Heart left ventricle (tissue), 13 donors: ENCODE measurements at regions not wholly inside any gene's neighbourhood (a gene's known extent, or its start where the extent isn't known, plus 50 kb on each side); places are given as distances from the start of the nearest gene placed in this dataset.

Source experiments
- POLR2A ChIP-seq, 2 donors: fragments of 450-650 bp; IDR thresholded peaks; one replicate each; pipeline ENCODE4 v1.6.1; 2017; ENCODE audit warnings: antibody characterized with exemption in 2 of 2, mild to moderate bottlenecking in 2 of 2, moderate library complexity in 2 of 2
- TF ChIP-seq, protein P1 (sequence below), 12 donors: fragments of 200-600 bp; sonication (generic) in 4 of 12; IDR thresholded peaks; one replicate each; pipeline versions ENCODE4 v1.5.0 to v1.8.0; 2018 to 2022; ENCODE audit warnings: antibody characterized with exemption in 12 of 12, mild to moderate bottlenecking in 5 of 12
- donor health status: ischemic (EF 13 %, LVEDD 7.1; RV severe dilation, severe dysfunction).
- donor health status: DM: no; HTN: yes; CAD: no.
- donor health status: DM: no; HTN: no; CAD: no.
- donor health status: ischemic (EF 25% LVEDD 6.9; RV normal size, moderate dysfunction).
- donor health status: ischemic (EF 25% LVEDD 5.7; RV mildly dilated, moderate dysfunction).
- donor health status: ischemic (EF 35%, LVEDD 5.7; RV mildly dilated, moderate dysfunction).
- donor health status: nonischemic (EF 11% LVEDD 7.7; RV severe dilation, severe dysfunction).
- donor health status: DM: yes; HTN: yes; CAD: no.
- donor health status: PGD.
- donor health status: ischemic (EF 29% LVEDD 5.4; RV normal size, mild dysfunction).
- donor health status: nonischemic (EF 23%, LVEDD 6.1; RV moderate dilation, normal function).

DNA sequence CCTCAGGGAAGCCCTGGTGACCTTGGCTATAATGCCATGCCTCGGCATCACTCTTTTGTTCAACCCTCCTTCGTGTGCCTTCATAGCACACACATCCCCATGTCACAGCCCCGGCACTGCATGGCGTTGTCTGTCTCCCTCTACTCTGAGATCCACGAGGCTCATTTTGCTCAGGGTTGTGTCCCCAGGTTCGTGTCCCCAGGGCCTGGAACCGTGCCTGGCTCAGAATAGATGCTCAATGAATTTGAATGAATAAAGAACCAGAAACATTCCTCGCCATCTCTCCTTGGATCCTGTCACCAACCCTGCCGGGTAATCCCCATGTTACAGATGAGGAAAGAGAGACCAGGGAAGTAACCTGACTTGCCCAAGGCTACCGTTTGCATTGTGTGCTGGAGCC, 177.3 kb downstream of the PTPRU start:
- no peak for TF ChIP-seq POLR2A (IDR thresholded peaks at IDR 0.05)
- TF ChIP-seq, protein P1, sequence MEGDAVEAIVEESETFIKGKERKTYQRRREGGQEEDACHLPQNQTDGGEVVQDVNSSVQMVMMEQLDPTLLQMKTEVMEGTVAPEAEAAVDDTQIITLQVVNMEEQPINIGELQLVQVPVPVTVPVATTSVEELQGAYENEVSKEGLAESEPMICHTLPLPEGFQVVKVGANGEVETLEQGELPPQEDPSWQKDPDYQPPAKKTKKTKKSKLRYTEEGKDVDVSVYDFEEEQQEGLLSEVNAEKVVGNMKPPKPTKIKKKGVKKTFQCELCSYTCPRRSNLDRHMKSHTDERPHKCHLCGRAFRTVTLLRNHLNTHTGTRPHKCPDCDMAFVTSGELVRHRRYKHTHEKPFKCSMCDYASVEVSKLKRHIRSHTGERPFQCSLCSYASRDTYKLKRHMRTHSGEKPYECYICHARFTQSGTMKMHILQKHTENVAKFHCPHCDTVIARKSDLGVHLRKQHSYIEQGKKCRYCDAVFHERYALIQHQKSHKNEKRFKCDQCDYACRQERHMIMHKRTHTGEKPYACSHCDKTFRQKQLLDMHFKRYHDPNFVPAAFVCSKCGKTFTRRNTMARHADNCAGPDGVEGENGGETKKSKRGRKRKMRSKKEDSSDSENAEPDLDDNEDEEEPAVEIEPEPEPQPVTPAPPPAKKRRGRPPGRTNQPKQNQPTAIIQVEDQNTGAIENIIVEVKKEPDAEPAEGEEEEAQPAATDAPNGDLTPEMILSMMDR (IDR thresholded peaks at IDR 0.05): no peak
